Activated CD4-positive, alpha-beta T cell treated with anti-CD3 and anti-CD28 coated beads, Interleukin-2, amount 10 ng/mL, durations not matched to agents 24 days and 14 days (primary cell): ENCODE measurements at regions not wholly inside any gene's neighbourhood (a gene's known extent, or its start where the extent isn't known, plus 50 kb on each side); places are given as distances from the start of the nearest gene placed in this dataset.
"Not testable (repeated sequence)": the region's sequence is repeated elsewhere in the genome, so short reads cannot be mapped to it uniquely, and the experiment has no call there.

Experiments
- DNase-seq: peaks from one replicate; pipeline ENCODE4 v3.0.0; 2022
- H3K27ac Mint-ChIP-seq: one replicate; pipeline ENCODE4 v1.8.0; 2022; ENCODE audit warnings: mild to moderate bottlenecking, mixed read lengths
- H3K27me3 Mint-ChIP-seq: one replicate; pipeline ENCODE4 v1.8.0; 2022; ENCODE audit warnings: mixed read lengths
- H3K36me3 Mint-ChIP-seq: one replicate; pipeline ENCODE4 v1.8.0; 2022; ENCODE audit warnings: low read depth, mild to moderate bottlenecking, mixed read lengths
- H3K4me1 Mint-ChIP-seq: one replicate; pipeline ENCODE4 v1.8.0; 2021; ENCODE audit warnings: mixed read lengths
- H3K4me3 Mint-ChIP-seq: one replicate; pipeline ENCODE4 v1.8.0; 2022; ENCODE audit warnings: mild to moderate bottlenecking, moderate library complexity, mixed read lengths
- H3K9me3 Mint-ChIP-seq: one replicate; pipeline ENCODE4 v1.8.0; 2021; ENCODE audit warnings: mixed read lengths
- intact Hi-C: fragments of 100-400 bp; cut with micrococcal nuclease; formaldehyde crosslinking; loops from one replicate; pipeline ENCODE4 v1.15.1; 2023

GRCh38 chr1:20411196-20411980 is 74.6 kb downstream of the CAMK2N1 start:
- H3K27me3 Mint-ChIP-seq: peaks cover 14% of the 10 kb centered on the region

GRCh38 chr1:20410503-20410902 is 75.5 kb downstream of the CAMK2N1 start:
- Mint-ChIP-seq H3K27me3 (peaks cover 21% of the 10 kb centered on the region), H3K27ac (no peak overlapping the region), H3K4me3 (no peak overlapping the region), H3K4me1 (peaks cover 2% of the 10 kb centered on the region), H3K9me3 (no peaks in the 10 kb centered on the region), H3K36me3 (no peaks in the 10 kb centered on the region)
- no peak for DNase-seq
- intact Hi-C loops: no loop called here

More at GRCh38 chr1:20411196-20411980, 74.6 kb downstream of the CAMK2N1 start:
- DNase-seq: no peak
- no peaks in the 10 kb centered on the region for H3K36me3 Mint-ChIP-seq
- intact Hi-C loops: no loop called here
- H3K4me3 Mint-ChIP-seq: no peak overlapping the region
- H3K27ac Mint-ChIP-seq: no peak overlapping the region
- no peaks in the 10 kb centered on the region for H3K9me3 Mint-ChIP-seq
- peaks cover 2% of the 10 kb centered on the region for H3K4me1 Mint-ChIP-seq

- no peak for DNase-seq
- intact Hi-C loops: no loop called here
- peaks cover 23% of the 10 kb centered on the region for H3K27me3 Mint-ChIP-seq
- peaks cover 2% of the 10 kb centered on the region for H3K4me1 Mint-ChIP-seq
- no peak overlapping the region for H3K27ac Mint-ChIP-seq
- H3K9me3 Mint-ChIP-seq: no peaks in the 10 kb centered on the region
- H3K36me3 Mint-ChIP-seq: no peaks in the 10 kb centered on the region
- H3K4me3 Mint-ChIP-seq: no peak overlapping the region
Observed at GRCh38 chr1:20409971-20410370, 76.0 kb downstream of the CAMK2N1 start.

GRCh38 chr1:20409012-20409411 is 77.0 kb downstream of the CAMK2N1 start:
- DNase-seq: no peak
- no peak overlapping the region for H3K4me3 Mint-ChIP-seq
- H3K27me3 Mint-ChIP-seq: peaks cover 25% of the 10 kb centered on the region
- H3K9me3 Mint-ChIP-seq: no peaks in the 10 kb centered on the region
- no peaks in the 10 kb centered on the region for H3K36me3 Mint-ChIP-seq
- no peaks in the 10 kb centered on the region for H3K4me1 Mint-ChIP-seq
- intact Hi-C loops: no loop called here
- no peak overlapping the region for H3K27ac Mint-ChIP-seq

GRCh38 chr1:20408133-20408650 is 77.8 kb downstream of the CAMK2N1 start:
- intact Hi-C loops, H3K27ac Mint-ChIP-seq, H3K4me3 Mint-ChIP-seq: not testable (repeated sequence)

GRCh38 chr1:20405893-20406604 is 80.0 kb downstream of the CAMK2N1 start:
- no peaks in the 10 kb centered on the region for H3K9me3 Mint-ChIP-seq
- H3K27ac Mint-ChIP-seq: no peak overlapping the region
- H3K36me3 Mint-ChIP-seq: no peaks in the 10 kb centered on the region
- intact Hi-C loops: no loop called here
- no peak for DNase-seq
- no peaks in the 10 kb centered on the region for H3K4me1 Mint-ChIP-seq
- H3K4me3 Mint-ChIP-seq: no peak overlapping the region
- peaks cover 36% of the 10 kb centered on the region for H3K27me3 Mint-ChIP-seq

More at GRCh38 chr1:20408133-20408650, 77.8 kb downstream of the CAMK2N1 start:
- not testable (repeated sequence) for DNase-seq, H3K4me1 Mint-ChIP-seq, H3K9me3 Mint-ChIP-seq, H3K36me3 Mint-ChIP-seq
- H3K27me3 Mint-ChIP-seq: peaks cover 30% of the 10 kb centered on the region

- Mint-ChIP-seq H3K36me3 (no peaks in the 10 kb centered on the region), H3K27ac (no peak overlapping the region), H3K4me1 (no peaks in the 10 kb centered on the region), H3K4me3 (no peak overlapping the region), H3K27me3 (peaks cover 37% of the 10 kb centered on the region), H3K9me3 (no peaks in the 10 kb centered on the region)
- no peak for DNase-seq
- intact Hi-C loops: no loop called here
Observed at GRCh38 chr1:20405051-20405754, 80.8 kb downstream of the CAMK2N1 start.
